Esophagus muscularis mucosa (tissue), 3 donors: ENCODE measurements at regions not wholly inside any gene's neighbourhood (a gene's known extent, or its start where the extent isn't known, plus 50 kb on each side); places are given as distances from the start of the nearest gene placed in this dataset.

Experiments used
- EP300 ChIP-seq: sonication (generic); formaldehyde crosslinking; IDR thresholded peaks from one replicate; pipeline ENCODE4 v1.6.1; 2017; ENCODE audit warnings: antibody characterized with exemption
- TF ChIP-seq, protein P1 (sequence below), 3 experiments: fragments of 200-600 bp in 2 of 3; fragments of 450-650 bp in 1 of 3; sonication (generic) in 2 of 3; IDR thresholded peaks; one replicate each; pipeline ENCODE4 v1.5.1; 2017 to 2019; ENCODE audit warnings: antibody characterized with exemption in 3 of 3, mild to moderate bottlenecking in 2 of 3, moderate library complexity in 1 of 3

DNA sequence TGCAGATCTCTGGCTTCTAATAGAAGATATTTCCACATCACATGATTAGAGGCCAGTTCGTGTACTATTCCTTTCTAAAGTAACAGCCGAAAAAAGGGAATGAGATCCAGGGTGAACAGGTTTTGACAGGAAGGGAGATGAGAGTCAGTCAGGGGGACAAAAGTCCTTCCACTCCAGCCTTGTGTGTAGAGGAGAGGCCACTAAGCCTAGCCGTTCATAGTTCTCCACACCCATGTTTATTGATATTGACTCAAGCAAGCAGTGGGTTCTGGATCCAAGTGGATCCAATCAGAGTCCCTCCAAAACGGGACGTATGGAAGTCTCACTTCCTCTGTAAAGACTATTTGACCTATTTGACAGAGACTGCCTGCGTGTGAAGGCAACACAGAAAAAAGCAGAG, 80.4 kb upstream of the LRIG1 start:
- TF ChIP-seq, protein P1, sequence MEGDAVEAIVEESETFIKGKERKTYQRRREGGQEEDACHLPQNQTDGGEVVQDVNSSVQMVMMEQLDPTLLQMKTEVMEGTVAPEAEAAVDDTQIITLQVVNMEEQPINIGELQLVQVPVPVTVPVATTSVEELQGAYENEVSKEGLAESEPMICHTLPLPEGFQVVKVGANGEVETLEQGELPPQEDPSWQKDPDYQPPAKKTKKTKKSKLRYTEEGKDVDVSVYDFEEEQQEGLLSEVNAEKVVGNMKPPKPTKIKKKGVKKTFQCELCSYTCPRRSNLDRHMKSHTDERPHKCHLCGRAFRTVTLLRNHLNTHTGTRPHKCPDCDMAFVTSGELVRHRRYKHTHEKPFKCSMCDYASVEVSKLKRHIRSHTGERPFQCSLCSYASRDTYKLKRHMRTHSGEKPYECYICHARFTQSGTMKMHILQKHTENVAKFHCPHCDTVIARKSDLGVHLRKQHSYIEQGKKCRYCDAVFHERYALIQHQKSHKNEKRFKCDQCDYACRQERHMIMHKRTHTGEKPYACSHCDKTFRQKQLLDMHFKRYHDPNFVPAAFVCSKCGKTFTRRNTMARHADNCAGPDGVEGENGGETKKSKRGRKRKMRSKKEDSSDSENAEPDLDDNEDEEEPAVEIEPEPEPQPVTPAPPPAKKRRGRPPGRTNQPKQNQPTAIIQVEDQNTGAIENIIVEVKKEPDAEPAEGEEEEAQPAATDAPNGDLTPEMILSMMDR (IDR thresholded peaks at IDR 0.05): no peak
- TF ChIP-seq EP300: no peak
